Omental fat pad (tissue), 3 donors: ENCODE measurements at regions not wholly inside any gene's neighbourhood (a gene's known extent, or its start where the extent isn't known, plus 50 kb on each side); places are given as distances from the start of the nearest gene placed in this dataset.

Experiments
- ATAC-seq: fragments of 150-250 bp; one replicate; pipeline ENCODE4 v1.9.1; 2016; ENCODE audit warnings: mild to moderate bottlenecking, moderate library complexity; ENCODE audit not compliant: low FRiP score
- DNase-seq: peaks from one replicate; pipeline ENCODE4 v3.0.0-alpha.2; 2019; ENCODE audit warnings: low spot score
- CTCF ChIP-seq, 3 donors: fragments of 450-650 bp; IDR thresholded peaks; one replicate each; pipeline ENCODE4 v1.5.1; 2016 to 2017; ENCODE audit warnings: antibody characterized with exemption in 3 of 3, mild to moderate bottlenecking in 3 of 3, moderate library complexity in 2 of 3

- TF ChIP-seq CTCF (IDR thresholded peaks at IDR 0.05), result no peak
- DNase-seq (no peak), ATAC-seq (no peak)
Observed at GRCh38 chr10:3391657-3392056, 219.1 kb upstream of the PITRM1 start.

GRCh38 chr10:3389130-3389529 is 216.5 kb upstream of the PITRM1 start:
- TF ChIP-seq CTCF (IDR thresholded peaks at IDR 0.05), result no peak
- no peak for ATAC-seq

DNA sequence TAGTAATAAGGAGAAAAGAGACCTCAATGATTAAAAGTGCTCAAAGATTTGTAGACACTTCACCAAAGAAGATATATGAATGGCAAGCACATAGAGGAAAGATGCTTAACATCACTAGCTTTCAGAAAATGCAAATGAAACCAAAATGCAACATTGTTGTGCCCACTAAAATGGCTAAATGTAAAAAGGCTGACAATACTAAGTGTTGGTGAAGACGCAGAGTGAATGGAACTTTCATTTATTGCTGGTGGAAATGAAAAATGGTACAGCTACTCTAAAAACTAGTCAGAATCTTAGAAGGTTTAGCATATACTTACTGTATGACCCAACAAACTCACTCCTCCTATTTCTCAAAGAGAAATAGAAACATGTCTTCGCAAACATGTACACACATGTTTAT is 212.9 kb upstream of the PITRM1 start:
- DNase-seq, result no peak
- no peak for ATAC-seq
- no peak for TF ChIP-seq CTCF (IDR thresholded peaks at IDR 0.05)

More at GRCh38 chr10:3389130-3389529, 216.5 kb upstream of the PITRM1 start:
- no peak for DNase-seq

GRCh38 chr10:3382092-3382491 is 209.5 kb upstream of the PITRM1 start:
- DNase-seq, result no peak
- TF ChIP-seq CTCF (IDR thresholded peaks at IDR 0.05), result no peak
- ATAC-seq, result no peak

DNA sequence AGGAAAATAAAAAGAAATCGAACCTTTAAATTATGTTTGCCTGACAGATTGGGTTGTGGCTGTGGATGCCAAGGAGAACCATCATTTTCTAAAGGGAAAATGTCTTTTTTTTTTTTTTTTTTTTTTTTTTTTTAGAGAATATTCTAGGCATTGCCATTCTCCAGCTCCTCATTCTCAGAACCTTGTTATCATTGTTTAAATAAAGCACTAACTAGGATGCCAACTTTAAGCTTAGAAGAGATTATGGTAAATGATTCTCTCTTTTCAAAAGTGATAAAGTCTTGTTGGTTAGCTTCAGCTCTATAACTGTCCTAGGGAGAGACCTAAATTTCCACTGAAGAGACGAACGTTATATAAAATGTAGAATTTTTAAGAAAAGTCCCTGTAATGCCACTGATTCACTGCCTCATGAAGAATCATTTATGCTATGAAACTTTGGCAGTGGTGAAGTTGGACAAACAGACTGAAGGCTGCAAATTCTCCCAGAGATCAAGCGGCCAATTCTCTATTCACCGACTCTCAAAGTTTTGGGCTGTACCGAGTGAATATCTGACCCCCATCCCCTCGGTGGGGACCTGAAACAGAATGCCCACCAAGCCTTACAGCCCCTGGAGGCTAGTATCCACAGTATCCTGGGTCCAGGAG is 207.9 kb upstream of the PITRM1 start:
- no peak for TF ChIP-seq CTCF (IDR thresholded peaks at IDR 0.05)
- ATAC-seq (no peak), DNase-seq (no peak)

GRCh38 chr10:3376631-3377030 is 204.0 kb upstream of the PITRM1 start:
- no peak for TF ChIP-seq CTCF (IDR thresholded peaks at IDR 0.05)
- DNase-seq (no peak), ATAC-seq (no peak)

GRCh38 chr10:3375505-3375904 is 202.9 kb upstream of the PITRM1 start:
- no peak for TF ChIP-seq CTCF (IDR thresholded peaks at IDR 0.05)
- ATAC-seq, result no peak
- DNase-seq, result no peak
